GM12878 (cell line): ENCODE measurements at regions not wholly inside any gene's neighbourhood (a gene's known extent, or its start where the extent isn't known, plus 50 kb on each side); places are given as distances from the start of the nearest gene placed in this dataset.

ENCODE experiments used
- ATAC-seq: fragments of 200-7000 bp; cut with Tn5 transposase; 3 replicates; pipeline ENCODE4 v1.9.1; 2020; ENCODE audit warnings: mild to moderate bottlenecking, moderate library complexity
- BruUV-seq: library from RNA; stranded (reverse); fragments of 400-500 nt; replicated peaks from 2 replicates; lab custom pipeline; 2021; lab: Mats Ljungman, UMichigan
- CTCF ChIA-PET: fragments of 300-600 bp; sonication (Branson Sonifier 250); formaldehyde crosslinking; extraction: SDS; loops from one replicate; lab custom pipeline; 2021; ENCODE audit warnings: inconsistent platforms; lab: Yijun Ruan, JAX
- POLR2A ChIA-PET: fragments of 350-600 bp; formaldehyde crosslinking; extraction: SDS; loops from one replicate; lab custom pipeline; 2021; ENCODE audit warnings: inconsistent platforms; lab: Charles Lee
- RAD21 ChIA-PET: fragments of 300-600 bp; sonication (Branson Sonifier 250); formaldehyde crosslinking; loops from one replicate; lab custom pipeline; 2023; ENCODE audit warnings: antibody characterized with exemption; ENCODE audit not compliant: unreplicated experiment; lab: Charles Lee
- SMC1A ChIA-PET: fragments of 300-600 bp; sonication (Branson Sonifier 250); formaldehyde crosslinking; loops from one replicate; lab custom pipeline; 2023; ENCODE audit not compliant: unreplicated experiment, uncharacterized antibody; lab: Charles Lee
- DNase-seq: peaks from one replicate; pipeline ENCODE4 v3.0.0-alpha.2; 2011; ENCODE audit warnings: low read depth, low spot score
- FAIRE-seq: peaks from 3 replicates; lab custom pipeline; 2011; peaks lifted over from hg19 to GRCh38; lab: Jason Lieb, UNC
- H2AFZ ChIP-seq: 2 replicates; pipeline ENCODE4 v1.6.0; 2011; ENCODE audit warnings: low read depth, low read length, control low read depth; ENCODE audit not compliant: control insufficient read depth
- H3K27ac ChIP-seq: 2 replicates; pipeline ENCODE4 v1.5.1; 2011; ENCODE audit warnings: control low read depth; ENCODE audit not compliant: control insufficient read depth, insufficient read depth
- H3K27me3 ChIP-seq, 2 experiments: replicated peaks in 1 of 2; 2 replicates each; pipeline versions ENCODE4 v1.6.0 to v1.6.1; 2011; ENCODE audit warnings: low read length in 1 of 2; ENCODE audit not compliant: control insufficient read depth in 2 of 2, insufficient read depth in 2 of 2
- H3K36me3 ChIP-seq, 2 experiments: 2 replicates each; pipeline ENCODE4 v1.5.1; 2011; ENCODE audit warnings: low read length in 1 of 2; ENCODE audit not compliant: control insufficient read depth in 2 of 2, insufficient read depth in 2 of 2
- H3K4me1 ChIP-seq: 2 replicates; pipeline ENCODE4 v1.6.1; 2011; ENCODE audit warnings: mild to moderate bottlenecking, low read length, moderate library complexity, mixed read lengths; ENCODE audit not compliant: control insufficient read depth, insufficient read depth
- H3K4me2 ChIP-seq: 2 replicates; pipeline ENCODE4 v1.6.0; 2011; ENCODE audit warnings: control low read depth; ENCODE audit not compliant: control insufficient read depth, insufficient read depth
- H3K4me3 ChIP-seq: fragments of 200-600 bp; sonication (generic); 2 replicates; pipeline ENCODE4 v1.5.1; 2016
- H3K79me2 ChIP-seq: 2 replicates; pipeline ENCODE4 v1.6.0; 2011; ENCODE audit warnings: low read length; ENCODE audit not compliant: control insufficient read depth, insufficient read depth
- H3K9ac ChIP-seq: 2 replicates; pipeline ENCODE4 v1.8.0; 2011; ENCODE audit warnings: low read length, control low read depth, mixed read lengths; ENCODE audit not compliant: control insufficient read depth, insufficient read depth
- H3K9me3 ChIP-seq: replicated peaks from 3 replicates; pipeline ENCODE4 v1.5.1; 2011; ENCODE audit warnings: mild to moderate bottlenecking, low read length; ENCODE audit not compliant: control insufficient read depth, insufficient read depth
- H4K20me1 ChIP-seq: 2 replicates; pipeline ENCODE4 v1.6.0; 2011; ENCODE audit not compliant: control insufficient read depth, insufficient read depth
- NFYA ChIP-seq: IDR thresholded peaks from 2 replicates; pipeline ENCODE4 v1.6.1; 2011; ENCODE audit warnings: low read depth, mild to moderate bottlenecking, low read length, improper control_type of control experiment, borderline replicate concordance
- SP1 ChIP-seq: IDR thresholded peaks from one replicate; pipeline ENCODE4 v1.6.1; 2011; ENCODE audit warnings: low read depth, low read length
- WGBS: methylation state at CpG from one replicate; pipeline ENCODE4 v1.1.6; 2016; ENCODE audit warnings: low lambda C conversion rate; ENCODE audit not compliant: insufficient replicate concordance, insufficient coverage; ENCODE audit errors: missing lambda C conversion rate; 5-methylcytosine and 5-hydroxymethylcytosine counted together
- in situ Hi-C: fragments of 300-500 bp; cut with MboI; formaldehyde crosslinking; loops from 9 replicates; pipeline ENCODE4 v1.14.3; 2018; ENCODE audit warnings: mixed read lengths
- intact Hi-C: fragments of 100-400 bp; cut with micrococcal nuclease; formaldehyde crosslinking; loops from one replicate; pipeline ENCODE4 v1.14.2; 2022; ENCODE audit not compliant: unreplicated experiment

DNA sequence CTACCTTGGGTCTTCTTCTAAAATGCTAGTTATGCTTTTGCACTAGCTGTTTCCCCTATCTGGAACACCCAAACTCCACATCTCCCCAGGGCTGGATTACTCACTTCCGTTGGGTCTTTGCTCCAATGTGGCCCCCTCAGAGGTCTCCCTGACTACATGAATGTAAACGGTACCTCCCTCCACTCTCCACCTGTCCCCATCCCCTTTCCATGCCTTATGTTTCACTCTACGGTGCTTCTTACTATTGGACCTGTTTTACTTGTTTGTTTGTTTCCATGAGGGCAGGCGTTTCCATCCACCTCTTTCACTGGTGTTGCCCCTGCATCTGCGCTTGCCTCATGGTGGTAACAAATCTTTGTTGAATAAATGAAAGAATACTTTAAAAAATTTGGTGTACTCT lies 256.4 kb downstream of the SNAPC1 start:
- Histone ChIP-seq H3K79me2 (no peaks in the 10 kb centered on the region), H3K4me2 (no peak overlapping the region), H3K36me3 (no peaks in the 10 kb centered on the region), H3K27me3 (no peaks in the 10 kb centered on the region), H3K4me3 (no peak overlapping the region), H3K9me3 (no peaks in the 10 kb centered on the region), H4K20me1 (no peaks in the 10 kb centered on the region)
- intact Hi-C loops = no loop called here
- FAIRE-seq (no peak), DNase-seq (no peak), ATAC-seq (no peak)
- ChIA-PET SMC1A (interaction anchor here (0.7 to 1.3 kb wide), 5 partner anchors 8 to 159 kb away, joined by 3 to 4 read pairs (median 3); no protein-coding TSS in a partner anchor), RAD21 (interaction anchor here (0.6 kb wide), 1 partner anchor 17 kb away, joined by 4 read pairs; no protein-coding TSS in a partner anchor)
- BruUV-seq = no TSS peak
- TF ChIP-seq NFYA = no peak
- TF ChIP-seq, all 136 proteins: peak for 0
- H3K27ac ChIP-seq = no peak overlapping the region
- 21% methylated on average over 5 of the region's 5 CpGs for WGBS
- POLR2A ChIA-PET = no interaction called here
- H2AFZ ChIP-seq = no peak overlapping the region
- CTCF ChIA-PET = interaction anchor here (1.6 kb wide), 1 partner anchor 91 kb away, joined by 3 read pairs; no protein-coding TSS in a partner anchor
- no peak overlapping the region for H3K9ac ChIP-seq
- in situ Hi-C loops = no loop called here
- H3K4me1 ChIP-seq = no peaks in the 10 kb centered on the region

DNA sequence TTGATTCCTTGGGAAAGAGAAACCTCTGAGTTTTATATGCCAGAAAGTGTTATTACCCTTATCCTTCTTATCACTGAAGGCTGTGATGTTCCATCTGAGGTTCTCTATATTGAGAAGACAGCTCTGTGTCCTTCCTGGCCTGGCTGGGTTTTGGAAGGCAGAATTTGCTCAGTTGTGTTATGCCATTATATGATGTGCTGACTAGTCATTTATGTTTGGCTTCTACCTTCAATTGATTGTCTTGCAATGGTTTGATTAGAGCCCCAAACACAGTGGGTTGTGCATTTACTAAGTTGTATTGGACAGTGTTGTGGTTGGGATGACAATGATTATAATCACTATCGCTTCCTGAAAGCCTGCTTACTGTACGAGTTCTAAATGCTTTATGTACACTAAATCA lies 265.7 kb downstream of the SNAPC1 start:
- H2AFZ ChIP-seq = no peak overlapping the region
- CTCF ChIA-PET = interaction anchor here (0.9 to 1.3 kb wide), 2 partner anchors 99 to 103 kb away, joined by 3 read pairs; no protein-coding TSS in a partner anchor
- ATAC-seq (no peak), DNase-seq (no peak), FAIRE-seq (peak; percentile 38)
- H3K9ac ChIP-seq = no peak overlapping the region
- TF ChIP-seq SP1 = no peak
- H3K27me3 ChIP-seq = no peaks in the 10 kb centered on the region
- H3K9me3 ChIP-seq = no peaks in the 10 kb centered on the region
- no peaks in the 10 kb centered on the region for H3K79me2 ChIP-seq
- H3K4me3 ChIP-seq = no peak overlapping the region
- 67% methylated on average over 2 of the region's 2 CpGs for WGBS
- RAD21 ChIA-PET = interaction anchor here (1.1 kb wide), 1 partner anchor 99 kb away, joined by 6 read pairs; no protein-coding TSS in a partner anchor
- POLR2A ChIA-PET = no interaction called here
- in situ Hi-C loops = no loop called here
- no peak overlapping the region for H3K27ac ChIP-seq
- SMC1A ChIA-PET = interaction anchor here (0.6 to 2.0 kb wide), 3 partner anchors 9 to 53 kb away, joined by 3 to 7 read pairs (median 3); no protein-coding TSS in a partner anchor
- H3K4me1 ChIP-seq = peaks cover 21% of the 10 kb centered on the region
- intact Hi-C loops = no loop called here
- H4K20me1 ChIP-seq = no peaks in the 10 kb centered on the region
- no TSS peak for BruUV-seq
- no peaks in the 10 kb centered on the region for H3K36me3 ChIP-seq
- no peak overlapping the region for H3K4me2 ChIP-seq
